ENCODE measurements at regions not wholly inside any gene's neighbourhood (a gene's known extent, or its start where the extent isn't known, plus 50 kb on each side); places are given as distances from the start of the nearest gene placed in this dataset.

DNA sequence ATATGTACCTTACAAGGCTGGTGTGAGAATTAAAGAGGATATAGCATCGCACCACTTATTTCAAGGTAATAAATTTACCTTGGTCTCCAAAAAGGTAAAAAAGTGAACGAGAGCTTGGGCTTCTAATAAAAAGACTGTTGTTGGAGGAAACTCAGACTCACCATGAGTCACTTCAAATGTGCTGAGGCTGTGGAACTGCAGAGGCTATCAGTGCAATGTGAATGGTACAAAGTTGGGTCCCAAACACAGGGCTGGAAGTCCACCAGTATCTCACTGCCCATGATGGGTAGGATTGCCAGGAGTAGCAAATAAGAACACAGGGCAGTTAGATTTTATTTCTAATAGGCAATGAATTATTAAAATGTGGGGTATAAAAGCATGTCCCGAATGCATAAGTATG, 200.6 kb downstream of the MAFB start:
- no peaks in the 10 kb centered on the region for H3K36me3 ChIP-seq

DNA sequence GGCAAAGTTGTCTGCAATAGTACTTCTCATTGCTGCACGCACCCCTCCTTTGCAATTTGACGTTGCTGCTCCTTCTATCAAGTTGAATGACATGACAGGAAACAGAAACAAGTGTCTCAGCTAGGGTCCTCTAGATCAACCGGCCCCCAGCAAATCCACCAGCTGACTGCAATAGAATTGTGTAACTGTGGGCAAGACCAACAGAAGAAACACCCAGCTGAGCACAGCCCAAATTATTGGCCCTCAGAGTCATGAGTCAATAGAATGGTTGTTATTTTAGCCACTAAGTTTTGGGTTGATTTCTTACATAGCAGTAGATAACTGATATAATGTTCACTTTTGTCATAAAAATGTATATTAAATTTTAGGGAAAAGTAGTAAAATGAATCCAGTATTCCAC, 202.7 kb downstream of the MAFB start:
- peaks cover 0 to 5% (median 0%) of the 10 kb centered on the region in 4 donors for H3K9me3 ChIP-seq
- H3K4me3 ChIP-seq = no peak overlapping the region
- DNase-seq (ENCODE audit: low spot score in 2 of 2) = no peak
- no peaks in the 10 kb centered on the region for H3K27me3 ChIP-seq
- H3K27ac ChIP-seq = no peak overlapping the region
- 89 to 90% methylated on average over 3 of the region's 3 CpGs for whole genome bisulfite sequencing, 2 donors
- H3K36me3 ChIP-seq = no peaks in the 10 kb centered on the region
- no peak for TF ChIP-seq POLR2A (IDR thresholded peaks at IDR 0.05)
- TF ChIP-seq, protein P1, sequence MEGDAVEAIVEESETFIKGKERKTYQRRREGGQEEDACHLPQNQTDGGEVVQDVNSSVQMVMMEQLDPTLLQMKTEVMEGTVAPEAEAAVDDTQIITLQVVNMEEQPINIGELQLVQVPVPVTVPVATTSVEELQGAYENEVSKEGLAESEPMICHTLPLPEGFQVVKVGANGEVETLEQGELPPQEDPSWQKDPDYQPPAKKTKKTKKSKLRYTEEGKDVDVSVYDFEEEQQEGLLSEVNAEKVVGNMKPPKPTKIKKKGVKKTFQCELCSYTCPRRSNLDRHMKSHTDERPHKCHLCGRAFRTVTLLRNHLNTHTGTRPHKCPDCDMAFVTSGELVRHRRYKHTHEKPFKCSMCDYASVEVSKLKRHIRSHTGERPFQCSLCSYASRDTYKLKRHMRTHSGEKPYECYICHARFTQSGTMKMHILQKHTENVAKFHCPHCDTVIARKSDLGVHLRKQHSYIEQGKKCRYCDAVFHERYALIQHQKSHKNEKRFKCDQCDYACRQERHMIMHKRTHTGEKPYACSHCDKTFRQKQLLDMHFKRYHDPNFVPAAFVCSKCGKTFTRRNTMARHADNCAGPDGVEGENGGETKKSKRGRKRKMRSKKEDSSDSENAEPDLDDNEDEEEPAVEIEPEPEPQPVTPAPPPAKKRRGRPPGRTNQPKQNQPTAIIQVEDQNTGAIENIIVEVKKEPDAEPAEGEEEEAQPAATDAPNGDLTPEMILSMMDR (IDR thresholded peaks at IDR 0.05) = no peak
- no peak for TF ChIP-seq EP300 (IDR thresholded peaks at IDR 0.05)
- H3K4me1 ChIP-seq = peaks cover 0 to 7% (median 0%) of the 10 kb centered on the region in 4 donors

More for the DNA sequence above, 200.6 kb downstream of the MAFB start:
- H3K4me3 ChIP-seq = no peak overlapping the region
- no peak overlapping the region for H3K27ac ChIP-seq
- H3K27me3 ChIP-seq = no peaks in the 10 kb centered on the region
- TF ChIP-seq, protein P1 (IDR thresholded peaks at IDR 0.05) = no peak
- TF ChIP-seq POLR2A (IDR thresholded peaks at IDR 0.05) = no peak
- no peak for TF ChIP-seq EP300 (IDR thresholded peaks at IDR 0.05)
- no peak for DNase-seq (ENCODE audit: low spot score in 2 of 2)
- WGBS, 2 donors = 89 to 91% methylated on average over 3 of the region's 3 CpGs
- peaks cover 0 to 5% (median 0%) of the 10 kb centered on the region in 4 donors for H3K9me3 ChIP-seq
- peaks cover 0 to 3% (median 0%) of the 10 kb centered on the region in 4 donors for H3K4me1 ChIP-seq

DNA sequence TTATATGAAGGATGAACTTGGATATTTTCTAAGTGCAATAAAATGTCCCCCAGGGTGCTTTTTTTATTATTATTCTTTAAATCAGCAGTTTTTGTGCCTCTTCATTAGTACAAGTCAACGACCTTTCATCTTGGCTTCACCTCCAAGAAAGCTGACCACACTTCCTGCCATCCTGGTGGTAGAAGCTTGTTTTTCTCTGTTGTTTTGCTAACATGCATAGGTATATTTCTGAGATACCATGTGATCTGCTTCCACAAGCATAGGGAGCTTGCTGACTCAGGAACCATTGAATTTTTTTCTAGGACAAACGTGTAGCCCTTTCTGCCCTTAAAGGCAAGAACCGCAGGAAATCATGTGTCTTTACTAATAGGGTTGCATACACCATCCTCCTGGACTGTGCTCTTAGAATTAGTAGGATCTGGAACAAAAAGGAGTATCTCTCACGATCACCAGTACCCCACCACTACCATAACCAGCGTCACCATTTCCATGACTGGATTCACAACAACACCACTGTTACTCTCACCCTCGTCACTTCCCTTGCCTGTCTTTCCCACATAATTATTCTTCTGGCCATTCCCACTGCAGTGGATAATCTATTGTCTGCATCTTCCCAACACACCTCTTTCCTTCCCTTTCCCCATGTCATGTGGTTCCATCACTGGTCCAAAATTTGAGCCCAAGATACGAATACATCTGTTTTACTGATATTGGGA, 207.1 kb downstream of the MAFB start:
- no peaks in the 10 kb centered on the region for H3K27me3 ChIP-seq
- TF ChIP-seq, protein P1 (IDR thresholded peaks at IDR 0.05) = no peak
- no peak for TF ChIP-seq POLR2A (IDR thresholded peaks at IDR 0.05)
- no peak for TF ChIP-seq EP300 (IDR thresholded peaks at IDR 0.05)

DNA sequence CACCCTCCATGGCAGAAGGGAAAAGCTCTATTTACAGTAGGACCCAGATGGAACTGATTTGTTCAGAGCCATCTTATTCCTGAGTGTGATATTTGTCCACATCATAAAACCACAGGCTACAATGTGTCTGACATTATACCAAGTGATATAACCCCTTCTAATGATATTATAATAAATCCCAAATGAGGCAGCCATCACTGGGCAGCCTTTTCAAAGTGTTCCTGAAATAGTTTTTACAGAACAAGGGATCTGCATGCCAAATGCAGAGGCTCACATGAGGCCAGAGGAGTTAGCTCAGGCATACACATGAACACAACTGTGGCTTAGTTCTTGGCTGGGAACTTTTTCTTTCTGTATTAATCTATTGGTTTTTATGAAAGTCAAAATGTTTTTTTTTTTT, 207.7 kb downstream of the MAFB start:
- no peak for DNase-seq (ENCODE audit: low spot score in 2 of 2)
- peaks cover 0 to 9% (median 0%) of the 10 kb centered on the region in 4 donors for H3K4me1 ChIP-seq
- TF ChIP-seq, protein P1 (IDR thresholded peaks at IDR 0.05) = no peak
- TF ChIP-seq EP300 (IDR thresholded peaks at IDR 0.05) (peak in 1 of 2 donors; percentile 5), POLR2A (IDR thresholded peaks at IDR 0.05) (no peak)
- no peaks in the 10 kb centered on the region for H3K27me3 ChIP-seq
- peaks cover 0 to 4% (median 0%) of the 10 kb centered on the region in 4 donors for H3K9me3 ChIP-seq
- no peak overlapping the region for H3K27ac ChIP-seq
- no peaks in the 10 kb centered on the region for H3K36me3 ChIP-seq
- H3K4me3 ChIP-seq = no peak overlapping the region

More for the DNA sequence above, 207.1 kb downstream of the MAFB start:
- Histone ChIP-seq H3K4me1 (peaks cover 0 to 9% (median 0%) of the 10 kb centered on the region in 4 donors), H3K27ac (no peak overlapping the region), H3K9me3 (peaks cover 0 to 5% (median 0%) of the 10 kb centered on the region in 4 donors), H3K4me3 (no peak overlapping the region), H3K36me3 (no peaks in the 10 kb centered on the region)
- 76 to 82% methylated on average over 7 of the region's 7 CpGs for WGBS, 2 donors
- DNase-seq (ENCODE audit: low spot score in 2 of 2) = no peak

DNA sequence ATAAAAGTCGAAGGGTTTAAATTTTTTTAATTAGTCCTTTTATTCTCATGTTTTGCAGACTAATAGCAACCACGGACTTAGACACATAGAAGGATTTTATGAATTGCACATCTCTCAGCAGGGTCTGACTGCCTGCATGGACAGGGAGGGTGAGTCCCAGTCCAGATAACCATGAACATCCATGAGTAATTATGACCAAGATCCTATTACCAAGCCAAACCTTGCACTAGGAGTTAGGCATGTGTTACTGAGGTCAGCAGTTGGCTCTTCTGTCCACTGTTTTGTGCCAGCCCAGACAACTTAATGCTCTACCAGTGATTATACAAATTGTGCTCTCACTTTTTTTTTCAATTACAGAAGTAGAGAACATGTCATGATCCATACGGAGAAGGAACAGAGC, 211.2 kb downstream of the MAFB start:
- 65 to 84% methylated on average over 3 of the region's 3 CpGs for WGBS, 2 donors
- no peak for TF ChIP-seq POLR2A (IDR thresholded peaks at IDR 0.05)
- TF ChIP-seq, protein P1 (IDR thresholded peaks at IDR 0.05) = no peak
- Histone ChIP-seq H3K4me1 (peaks cover 0 to 9% (median 0%) of the 10 kb centered on the region in 4 donors), H3K27me3 (no peaks in the 10 kb centered on the region), H3K4me3 (no peak overlapping the region), H3K9me3 (no peaks in the 10 kb centered on the region), H3K36me3 (no peaks in the 10 kb centered on the region), H3K27ac (no peak overlapping the region)
- DNase-seq (ENCODE audit: low spot score in 2 of 2) = no peak

Measured in tibial nerve (tissue), 4 donors.